Umbilical cord (tissue), 1 donor: ENCODE measurements at regions not wholly inside any gene's neighbourhood (a gene's known extent, or its start where the extent isn't known, plus 50 kb on each side); places are given as distances from the start of the nearest gene placed in this dataset.

Experiments
- DNase-seq: peaks from one replicate; pipeline ENCODE4 v3.0.0-alpha.2; 2015; ENCODE audit warnings: low spot score

DNA sequence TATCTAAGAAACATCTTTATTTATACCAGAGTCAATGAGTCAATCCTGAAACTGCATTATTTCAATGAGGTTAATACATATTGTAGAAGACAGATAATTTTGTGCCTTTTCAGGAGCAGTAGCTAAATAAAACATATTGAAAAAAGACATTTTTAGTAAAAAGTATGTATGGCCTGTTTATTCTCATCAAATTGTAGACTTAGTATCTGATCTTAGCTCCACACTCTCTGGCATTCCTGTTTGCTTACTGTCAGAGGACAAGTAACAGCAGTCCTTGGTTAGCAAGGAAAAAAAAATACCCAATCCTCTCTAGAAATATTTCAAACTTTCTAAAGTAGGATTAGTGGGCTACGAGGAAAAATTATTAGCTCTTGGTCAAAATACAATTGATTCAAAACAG, 50.5 kb upstream of the GUCY1A1 start:
- DNase-seq, result peak; percentile 87

DNA sequence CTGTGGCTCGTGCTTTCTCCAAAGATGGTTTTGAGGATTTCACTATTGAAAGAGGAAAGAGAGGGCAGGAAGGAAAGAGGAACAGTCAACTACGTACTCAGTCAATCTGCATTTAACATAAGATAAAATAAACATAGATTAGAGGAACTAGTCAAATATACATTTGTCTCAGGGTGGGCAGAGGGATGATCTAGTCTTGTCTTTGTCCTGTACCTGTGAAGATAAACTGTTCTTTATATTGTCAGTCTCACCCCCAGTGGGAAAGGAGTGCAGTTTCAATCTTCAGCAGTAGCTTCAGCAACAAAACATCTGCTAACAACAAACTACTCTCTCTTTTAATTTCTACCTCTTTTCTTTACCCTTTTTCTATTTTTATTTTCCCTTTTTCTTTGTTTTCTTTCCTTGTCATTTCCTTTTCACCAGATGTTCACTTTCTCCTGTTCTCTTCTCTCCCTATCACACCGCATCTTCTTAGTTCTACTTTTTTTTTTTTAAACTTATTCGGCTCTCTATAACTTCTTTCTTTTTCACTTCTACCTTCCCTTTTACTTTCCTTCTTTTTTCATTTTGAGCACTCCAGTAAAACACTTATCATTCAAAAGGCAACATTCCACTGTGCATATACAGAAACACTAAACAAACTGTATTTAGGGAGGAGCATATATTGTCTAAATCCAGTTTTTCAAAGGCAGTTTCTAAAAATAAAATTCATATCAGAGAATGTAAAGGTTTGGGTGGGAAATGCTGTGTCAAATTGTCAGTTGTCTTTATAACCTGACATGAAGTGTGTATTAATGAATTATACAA, 51.4 kb upstream of the GUCY1A1 start:
- DNase-seq, result no peak

DNA sequence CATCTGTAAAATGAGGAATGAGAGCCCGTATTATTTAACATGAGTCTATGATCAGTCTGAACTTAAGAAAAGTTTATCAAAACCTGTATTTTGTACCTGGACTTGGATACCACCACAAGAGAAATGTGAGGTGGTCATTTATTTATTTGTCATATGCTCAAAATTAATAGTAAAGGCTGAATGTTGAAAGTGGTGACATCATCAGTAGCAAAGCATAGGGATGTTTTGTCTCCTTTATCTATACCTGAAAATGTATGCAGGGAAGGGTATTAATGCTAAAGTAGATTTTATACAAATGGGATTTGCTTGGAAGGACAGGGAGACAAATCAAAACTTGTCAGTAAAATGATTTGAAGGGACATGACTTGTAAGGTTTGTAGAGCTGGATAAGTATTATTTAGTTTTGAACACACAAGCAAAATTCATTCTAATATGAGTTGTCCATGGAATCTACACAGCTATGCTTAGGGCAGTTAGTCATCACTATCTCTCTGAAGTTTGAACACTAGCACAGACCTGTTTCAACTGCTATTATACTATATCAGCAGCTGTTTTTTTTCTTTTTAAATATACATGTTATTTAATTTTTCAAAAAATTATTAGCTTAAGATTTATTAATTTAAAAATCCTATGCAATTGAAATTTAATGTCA, 52.4 kb upstream of the GUCY1A1 start:
- peak; percentile 71 for DNase-seq

DNA sequence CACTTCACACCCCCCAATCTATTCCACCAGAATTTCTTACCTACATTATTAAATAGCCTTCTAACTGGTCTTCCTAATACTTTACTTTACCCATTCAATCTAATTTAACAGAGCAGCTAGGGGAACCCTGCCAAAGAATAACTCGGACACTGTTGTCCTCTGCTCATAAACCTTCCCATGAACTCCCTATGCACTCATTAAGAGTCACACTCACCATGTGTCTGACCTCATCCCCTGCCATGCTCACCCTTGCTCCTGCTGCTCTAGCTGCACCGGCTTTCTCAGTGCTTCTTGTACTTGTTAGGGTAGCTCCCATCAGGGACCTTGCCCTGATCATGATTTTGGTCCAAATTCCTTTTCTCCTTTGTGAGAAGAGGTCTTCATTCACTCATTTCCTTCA, 54.6 kb upstream of the GUCY1A1 start:
- no peak for DNase-seq

DNA sequence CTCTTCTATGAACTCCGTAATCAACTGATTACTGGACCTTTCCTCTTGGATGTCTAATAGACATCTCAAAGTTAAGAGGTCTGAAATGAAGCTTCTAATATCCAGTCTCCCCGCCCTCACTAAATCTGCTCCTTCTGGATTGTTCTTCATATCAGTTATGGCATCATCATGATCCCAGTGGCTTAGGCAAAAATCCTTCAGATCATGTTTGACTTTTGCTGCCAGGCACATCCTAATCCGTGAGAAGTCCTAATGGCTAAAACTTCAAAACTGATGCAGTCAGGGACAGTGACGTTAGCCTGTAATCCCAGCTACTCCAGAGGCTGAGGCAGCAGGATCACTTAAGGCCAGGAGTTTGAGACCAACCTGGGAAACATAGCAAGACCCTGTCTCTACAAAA, 55.1 kb upstream of the GUCY1A1 start:
- DNase-seq, result peak; percentile 94

DNA sequence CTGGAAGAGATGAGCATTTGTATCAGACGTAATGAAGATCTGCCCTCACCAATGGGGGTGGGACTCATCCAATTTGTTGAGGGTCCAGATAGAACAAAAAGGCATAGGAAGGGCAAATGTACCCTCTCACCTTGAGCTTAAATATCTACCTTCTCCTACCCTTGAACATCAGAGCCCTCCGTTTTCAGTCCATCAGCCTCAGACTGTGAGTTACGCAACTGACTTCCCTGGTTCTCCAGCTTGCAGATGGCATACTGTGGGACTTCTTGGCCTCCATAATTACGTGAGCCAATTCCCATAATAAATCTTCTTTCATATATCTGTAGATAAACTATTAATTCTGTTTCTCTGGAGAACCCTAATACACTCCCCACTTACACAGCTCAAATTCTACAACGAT, 56.5 kb upstream of the GUCY1A1 start:
- DNase-seq, result no peak

DNA sequence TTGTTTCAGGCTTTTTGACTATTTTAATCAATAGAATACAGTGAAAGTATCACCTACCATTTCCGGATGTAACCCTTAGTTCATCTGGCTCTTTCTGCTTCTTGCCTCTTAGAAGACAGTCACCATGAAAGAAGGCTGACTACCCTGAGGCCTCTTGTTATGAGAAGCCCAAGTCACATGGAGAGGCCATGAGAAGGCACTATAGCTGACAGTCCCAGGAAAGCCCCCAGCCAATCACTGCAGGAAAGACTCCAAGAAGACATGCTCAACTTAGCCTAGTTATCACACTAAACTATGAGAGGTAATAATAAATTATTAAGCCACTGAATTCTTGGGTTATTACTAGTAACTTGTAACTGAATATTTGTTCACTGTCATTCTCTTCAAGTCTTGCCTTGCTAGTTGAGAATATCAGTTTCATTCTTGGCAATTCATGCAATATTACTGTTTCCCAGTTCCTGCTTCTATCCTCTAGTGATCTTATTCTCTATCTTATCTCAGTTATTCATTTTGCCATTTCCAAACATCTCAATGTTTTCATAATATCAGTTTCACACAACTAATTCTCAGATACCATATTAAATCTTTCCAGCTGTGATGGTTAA, 57.1 kb upstream of the GUCY1A1 start:
- peak; percentile 50 for DNase-seq

DNA sequence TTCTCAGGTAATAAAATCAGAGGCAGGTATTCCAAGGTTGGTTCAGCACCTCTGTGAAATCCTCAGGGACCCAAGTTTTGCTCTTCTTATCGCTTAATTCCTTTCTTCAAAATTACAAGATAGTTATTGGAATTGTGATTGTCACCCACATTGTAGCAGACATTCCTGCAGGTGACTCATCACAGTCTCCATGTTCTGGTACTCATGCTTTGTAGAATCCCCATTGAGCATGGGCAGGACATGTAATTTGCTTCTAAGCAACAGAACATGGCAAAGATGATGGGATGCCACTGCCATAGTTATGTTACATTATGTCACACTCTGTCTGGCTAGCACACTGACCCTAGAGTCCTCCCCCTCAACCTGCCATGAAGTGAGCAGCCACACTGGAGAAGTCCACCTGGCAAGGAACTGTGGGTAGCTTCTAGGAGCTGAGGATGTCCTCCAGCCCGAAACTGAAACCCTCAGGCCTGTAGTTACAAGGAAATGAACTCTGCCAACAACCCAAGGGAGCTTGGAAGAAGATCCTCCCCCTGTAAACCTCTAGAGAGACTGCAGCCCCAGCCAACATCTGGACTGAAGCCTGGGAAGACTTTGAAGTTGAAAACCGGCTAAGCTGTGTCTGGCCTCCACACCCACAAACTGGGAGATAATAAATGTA, 58.3 kb upstream of the GUCY1A1 start:
- peak; percentile 98 for DNase-seq

DNA sequence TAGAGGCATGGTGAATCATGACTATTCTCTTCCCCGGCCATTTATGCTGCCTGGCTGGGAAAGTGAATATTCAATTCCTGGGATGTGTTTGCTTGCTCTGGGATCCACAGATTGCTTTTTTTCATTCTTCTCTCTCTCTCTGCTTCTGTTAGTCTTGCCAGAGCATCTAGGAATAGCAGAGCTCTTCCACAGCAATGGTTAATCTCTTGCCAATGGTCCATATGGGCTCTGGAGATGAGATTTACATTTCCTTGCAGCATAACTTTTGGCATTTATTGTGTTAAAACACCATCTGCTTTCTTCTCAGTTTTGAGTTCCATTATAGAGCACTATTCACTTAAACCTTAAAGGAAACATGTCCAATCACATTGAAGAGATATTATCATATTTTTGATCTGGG, 59.2 kb upstream of the GUCY1A1 start:
- no peak for DNase-seq

DNA sequence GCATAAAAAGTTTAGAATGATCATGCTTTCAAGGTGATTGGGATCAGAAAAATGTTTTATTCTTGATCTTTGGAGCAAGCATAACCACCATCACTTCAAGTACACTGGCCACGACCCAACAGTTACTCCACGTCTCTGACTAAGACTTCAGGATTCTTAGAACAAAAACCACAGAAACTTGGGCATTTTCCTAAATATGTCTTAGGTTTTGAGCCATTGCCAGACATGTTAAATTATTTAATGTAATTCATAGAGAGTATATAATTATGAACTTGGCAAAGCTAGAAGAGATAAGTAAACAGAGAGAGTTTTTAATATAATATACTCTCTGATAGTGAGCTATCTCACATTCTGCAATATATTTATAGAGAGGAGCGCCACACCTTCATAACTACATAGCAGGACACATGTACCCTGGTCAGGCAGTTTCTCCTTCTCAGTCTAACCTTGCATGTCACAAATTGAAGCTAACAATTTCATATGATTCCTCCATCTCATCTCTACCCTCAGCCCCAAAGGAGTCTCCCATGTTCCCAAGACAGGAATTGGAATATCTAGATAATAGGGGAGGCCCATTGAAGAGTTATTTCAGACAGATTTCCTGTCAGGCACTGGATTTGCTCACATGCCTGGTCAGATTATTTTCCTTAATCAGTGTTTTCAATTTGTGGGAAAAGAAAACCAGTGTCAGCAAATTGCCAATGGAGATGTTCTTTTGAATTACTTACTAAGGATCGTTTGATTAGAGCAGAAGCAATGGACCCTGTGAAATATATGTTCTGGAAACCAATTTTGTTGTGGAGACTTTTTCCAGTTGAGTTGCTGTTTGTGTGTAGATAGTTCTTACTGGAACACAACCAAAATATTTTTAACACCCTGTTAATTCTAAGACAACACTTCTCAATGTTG, 61.7 kb upstream of the GUCY1A1 start:
- peak; percentile 73 for DNase-seq

DNA sequence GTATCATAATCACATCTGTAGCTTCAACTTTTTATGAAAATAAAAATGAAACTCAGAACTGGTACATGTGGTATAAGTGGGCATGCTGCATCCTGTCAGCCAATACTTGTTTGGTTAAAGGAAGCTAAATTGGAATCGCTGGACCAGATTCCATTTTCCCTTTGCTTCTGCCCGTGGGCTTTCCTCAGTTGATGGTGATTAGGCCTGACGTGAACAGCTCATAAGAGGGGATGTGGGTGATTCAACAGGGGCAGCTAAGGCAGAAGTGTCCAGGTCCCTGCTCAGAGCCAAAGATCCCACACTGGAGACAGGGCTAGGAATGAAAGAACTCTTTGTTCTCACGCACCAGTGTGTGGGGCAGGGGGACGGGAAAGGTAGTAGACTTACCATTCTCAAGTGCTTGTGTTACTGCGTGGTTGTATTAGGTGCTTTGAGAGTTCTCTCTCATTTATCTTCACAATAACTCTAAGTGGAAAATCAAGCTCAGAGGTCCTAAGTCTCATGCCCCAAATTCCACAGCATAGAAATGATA, 63.2 kb upstream of the GUCY1A1 start:
- DNase-seq, result no peak

DNA sequence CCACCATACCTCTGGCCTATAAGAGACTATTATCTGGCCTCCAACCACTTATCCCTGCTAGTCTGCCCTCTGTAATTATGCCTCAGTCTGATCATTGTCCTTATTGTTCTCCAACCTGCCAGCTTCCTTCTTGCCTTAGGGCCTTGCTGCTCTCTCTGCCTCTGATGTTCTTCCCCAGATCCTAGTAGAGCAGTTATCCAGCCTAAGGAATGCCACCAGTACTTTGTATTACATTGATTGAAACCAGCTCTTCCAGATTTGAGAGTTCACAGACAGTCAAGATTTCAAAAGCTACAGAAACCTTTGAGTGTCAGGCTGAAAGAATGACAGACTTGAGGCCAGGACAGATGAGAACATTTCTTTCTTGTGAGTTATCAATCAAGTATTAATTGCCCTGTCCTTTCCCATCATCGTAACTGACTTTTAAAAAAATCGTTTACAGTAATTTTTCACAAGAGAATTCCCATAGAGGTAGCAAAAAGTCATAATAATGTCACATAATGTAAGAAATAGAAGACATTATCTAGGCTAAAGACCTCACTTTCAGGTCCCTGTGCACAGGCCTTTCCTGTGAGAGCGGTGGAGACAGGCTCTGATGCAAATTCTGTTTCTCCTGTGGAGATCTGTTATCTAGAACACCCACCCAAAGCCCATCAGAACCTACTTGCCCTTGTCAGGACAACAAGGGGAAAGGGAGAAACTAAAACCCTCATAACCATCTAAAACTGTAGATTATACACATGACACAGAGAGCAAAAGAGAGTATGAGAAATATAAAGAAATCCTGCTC, 64.1 kb upstream of the GUCY1A1 start:
- DNase-seq, result peak; percentile 82

DNA sequence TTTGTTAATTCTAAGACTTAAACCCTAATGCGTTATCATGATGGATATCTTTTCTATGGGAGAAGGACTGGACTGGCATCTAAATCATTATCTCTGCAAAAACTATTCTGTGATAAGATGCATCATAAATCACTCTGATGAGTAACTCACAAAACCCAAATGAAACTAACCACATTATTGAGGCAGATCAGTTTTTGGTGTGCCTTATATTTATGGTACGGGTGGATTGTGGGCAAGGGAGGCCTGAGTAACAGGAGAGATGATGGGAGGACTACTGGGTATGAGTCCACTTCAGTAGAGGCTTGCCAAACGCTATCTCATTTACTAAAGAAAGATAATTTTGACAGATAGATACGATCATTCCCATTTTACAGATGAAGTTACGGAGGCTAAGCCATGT, 66.4 kb upstream of the GUCY1A1 start:
- DNase-seq, result peak; percentile 58

DNA sequence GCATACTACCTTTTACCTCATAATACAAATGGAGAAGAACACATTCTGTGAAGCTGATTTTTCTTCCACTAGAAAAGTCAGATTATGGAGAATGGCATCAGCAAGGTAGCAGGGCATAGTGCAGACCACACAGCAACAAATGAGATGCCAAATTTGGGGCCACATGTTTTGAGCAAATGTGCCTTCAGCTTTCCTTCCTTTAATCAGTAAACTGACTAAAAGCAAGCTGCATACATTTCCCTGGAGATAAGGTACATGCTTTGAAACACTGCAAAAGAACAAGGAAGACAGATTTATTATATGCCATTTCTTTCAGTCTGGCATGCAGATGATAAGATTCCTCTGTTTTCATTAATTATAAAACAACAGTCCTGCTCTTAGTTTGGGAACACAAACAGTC, 67.1 kb upstream of the GUCY1A1 start:
- DNase-seq, result peak; percentile 81

DNA sequence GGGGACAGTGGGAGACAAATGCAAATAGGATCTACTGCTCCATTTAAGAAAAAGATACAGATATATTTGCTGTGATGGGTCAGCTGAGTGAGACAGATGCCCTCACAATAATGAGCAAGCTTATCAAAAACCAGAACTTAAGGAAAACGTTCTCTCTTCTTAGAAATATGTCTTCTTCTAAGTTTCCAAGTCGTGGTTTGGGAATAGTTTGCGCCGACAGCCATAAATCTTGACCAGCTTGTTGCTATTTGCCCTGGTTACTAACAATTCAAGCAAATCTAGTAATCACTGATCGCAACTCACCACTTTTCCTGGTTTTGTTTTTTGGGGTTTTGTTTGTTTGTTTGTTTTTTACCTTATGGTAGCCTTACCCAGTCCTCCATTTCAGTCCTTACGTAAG, 67.6 kb upstream of the GUCY1A1 start:
- DNase-seq, result peak; percentile 67

DNA sequence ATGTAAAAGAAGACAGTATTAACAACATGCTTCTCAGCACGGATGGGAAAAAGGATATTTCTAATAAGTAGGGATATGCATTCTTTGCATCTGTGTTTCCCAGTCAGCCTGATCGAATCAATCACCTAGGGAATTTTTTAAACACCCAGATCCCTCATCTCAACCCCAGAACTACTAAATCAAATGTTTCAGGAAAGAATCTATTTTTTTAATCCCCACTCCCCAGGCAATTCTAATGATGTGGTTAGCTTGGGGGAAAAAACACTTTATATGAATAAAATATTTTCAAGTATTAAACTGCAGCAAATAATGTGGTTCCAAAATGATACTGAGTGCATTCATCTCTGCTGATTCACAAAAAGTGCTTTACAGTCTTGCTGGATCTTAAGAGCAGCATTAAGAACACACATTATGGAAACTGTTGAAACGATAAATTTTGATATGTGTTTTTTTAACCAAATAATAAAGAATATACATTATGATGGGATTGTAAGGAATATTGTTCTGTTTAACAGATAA, 68.7 kb upstream of the GUCY1A1 start:
- no peak for DNase-seq

DNA sequence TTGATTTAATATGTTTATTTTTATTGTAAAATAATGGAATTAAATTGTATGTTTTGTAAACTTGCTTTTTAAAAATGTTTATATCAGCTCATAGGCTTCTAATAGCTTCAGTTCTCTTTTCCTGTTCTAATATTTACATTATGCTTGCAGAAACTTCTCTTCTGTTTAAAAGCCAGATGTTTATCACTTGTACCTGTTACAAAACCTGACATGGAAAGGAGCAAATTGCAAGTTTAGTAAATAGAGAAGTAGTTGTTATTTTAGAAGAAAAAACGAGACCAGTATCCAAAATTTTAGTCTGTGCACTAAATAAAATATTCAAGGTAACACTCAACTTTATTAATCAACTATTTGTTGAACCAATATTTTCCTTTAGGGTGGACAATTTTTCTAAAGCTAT, 69.4 kb upstream of the GUCY1A1 start:
- DNase-seq, result no peak

DNA sequence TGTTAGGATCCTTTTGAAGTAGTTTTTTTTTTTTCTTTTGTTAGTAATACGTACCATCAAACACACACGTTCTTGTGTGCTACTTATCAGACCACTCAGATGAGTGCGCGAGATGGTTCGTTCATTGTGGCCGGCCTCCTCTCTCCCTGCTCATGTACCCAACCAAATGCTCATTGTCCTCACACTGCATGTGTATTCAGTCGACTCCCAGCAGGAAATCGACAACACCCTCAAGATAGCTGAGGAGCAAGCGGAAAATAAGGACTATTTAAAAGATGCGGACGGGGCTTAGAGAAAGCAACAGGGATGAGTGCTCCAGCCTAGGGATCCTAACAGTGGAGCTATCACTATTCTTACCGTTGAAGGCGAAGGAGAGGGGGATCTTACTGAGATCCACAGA, 72.9 kb upstream of the GUCY1A1 start:
- no peak for DNase-seq

DNA sequence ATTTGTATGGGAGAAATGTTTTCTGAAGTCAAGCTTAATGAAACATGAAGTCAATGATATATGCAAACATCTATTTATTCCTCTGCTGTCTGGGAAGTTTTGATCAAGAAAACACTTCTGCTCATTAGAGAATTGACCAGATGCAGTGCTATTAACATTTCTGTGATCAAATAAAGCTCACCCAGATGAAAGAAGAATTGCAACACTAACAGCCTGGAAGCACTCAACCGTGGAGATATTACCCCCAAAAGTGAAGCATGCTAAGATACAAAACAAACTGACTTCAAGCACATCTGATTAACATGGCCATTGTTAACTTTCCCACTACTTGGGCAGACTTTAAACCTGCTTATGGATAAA, 73.7 kb upstream of the GUCY1A1 start:
- no peak for DNase-seq
